ENCODE measurements at regions not wholly inside any gene's neighbourhood (a gene's known extent, or its start where the extent isn't known, plus 50 kb on each side); places are given as distances from the start of the nearest gene placed in this dataset.

DNA sequence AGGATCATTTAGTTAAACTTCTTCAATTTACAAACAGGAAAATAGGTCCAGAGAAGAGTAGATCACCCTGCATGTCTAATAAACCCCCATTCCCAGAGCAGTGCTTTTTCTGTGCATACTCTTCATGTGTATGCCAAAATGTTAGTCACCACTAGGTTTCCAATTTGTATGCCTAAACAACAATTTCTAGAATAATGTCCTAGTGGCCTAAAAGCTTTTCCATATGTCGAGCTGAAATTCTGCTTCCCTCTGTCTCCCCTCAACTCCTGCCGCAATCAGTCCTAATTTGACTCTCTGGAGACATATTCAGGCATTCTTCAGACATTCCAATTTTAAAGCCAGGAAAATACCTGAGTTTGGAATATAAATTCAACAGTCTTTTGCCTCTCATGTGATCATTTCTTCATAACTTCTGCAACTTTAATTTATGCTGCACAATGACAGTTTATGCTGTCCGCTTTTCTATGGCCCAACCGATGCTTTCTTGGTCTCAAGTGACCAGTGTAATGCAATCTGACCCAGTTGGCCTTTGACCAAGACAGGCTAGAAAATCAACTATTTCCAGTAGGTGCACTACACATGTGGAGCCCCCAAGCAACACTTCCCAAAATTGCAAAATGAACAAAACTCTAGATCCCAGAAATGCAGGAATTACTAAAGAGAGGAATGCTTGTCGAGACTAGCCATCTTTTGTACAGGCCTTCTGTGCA is 122.9 kb upstream of the FMR1 start:
- no peak for DNase-seq (ENCODE audit: low read depth)
- in situ Hi-C loops (cut with HindIII; ENCODE audit: low pct_unique_long_range_greater_than_20kb, low sequenced_read_pairs): no loop called here

DNA sequence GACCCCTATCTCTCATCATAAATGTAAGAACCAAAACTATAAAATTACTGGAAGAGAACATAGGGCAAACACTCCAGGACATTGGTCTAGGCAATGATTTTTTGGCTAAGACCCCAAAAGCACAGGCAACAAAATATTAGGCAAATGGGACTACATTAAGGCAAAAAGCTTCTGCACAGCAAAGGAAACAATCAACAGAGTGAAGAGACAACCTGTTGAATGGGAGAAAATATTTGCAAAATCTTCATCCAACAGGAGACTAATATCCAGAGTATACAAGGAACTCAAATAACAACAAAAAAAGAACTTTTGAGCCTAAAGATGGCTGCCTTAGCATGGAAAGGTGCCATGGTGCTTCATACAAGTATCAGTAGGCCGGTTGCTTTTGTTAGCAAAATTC is 111.1 kb upstream of the FMR1 start:
- DNase-seq (ENCODE audit: low read depth): no peak
- in situ Hi-C loops (cut with HindIII; ENCODE audit: low pct_unique_long_range_greater_than_20kb, low sequenced_read_pairs): no loop called here

DNA sequence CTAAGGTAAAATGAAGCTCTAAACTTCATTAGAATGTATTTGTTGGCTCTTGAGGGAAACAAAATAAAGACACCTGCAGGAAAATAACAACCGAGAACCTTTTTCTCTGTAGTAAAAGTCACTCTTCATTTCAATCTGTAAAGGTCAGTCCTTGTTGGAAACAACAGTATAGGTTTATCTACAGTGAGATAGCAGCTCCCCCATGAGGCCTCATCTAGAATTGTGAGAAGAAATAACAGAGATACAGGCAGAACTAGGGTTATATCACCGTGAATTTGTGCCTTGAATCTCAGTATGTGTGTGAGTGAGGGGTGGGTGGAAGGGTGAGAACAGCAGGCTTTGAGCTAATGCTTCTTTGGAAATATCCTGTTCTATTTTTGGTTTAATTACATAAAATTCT is 107.8 kb upstream of the FMR1 start:
- in situ Hi-C loops (cut with HindIII; ENCODE audit: low pct_unique_long_range_greater_than_20kb, low sequenced_read_pairs): no loop called here
- DNase-seq (ENCODE audit: low read depth): no peak

DNA sequence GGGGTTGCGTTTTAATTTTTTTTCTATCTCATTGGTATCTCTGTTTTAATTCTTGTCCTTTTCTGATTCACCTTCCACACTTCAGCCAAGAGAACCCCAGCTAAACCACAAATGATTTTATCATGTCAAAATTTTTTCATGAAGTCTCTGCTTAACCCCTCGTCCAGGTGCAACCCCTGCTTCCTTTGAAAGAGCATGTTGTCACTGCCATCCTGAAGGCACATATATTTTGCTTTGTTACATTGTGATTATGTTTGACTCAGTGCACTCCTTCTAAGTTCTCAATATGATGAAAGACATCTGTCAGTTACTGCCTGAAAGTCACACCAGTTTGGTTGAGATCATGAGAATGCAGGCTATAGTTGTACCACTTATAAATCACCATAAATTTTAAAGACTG is 99.9 kb upstream of the FMR1 start:
- DNase-seq (ENCODE audit: low read depth): no peak
- in situ Hi-C loops (cut with HindIII; ENCODE audit: low pct_unique_long_range_greater_than_20kb, low sequenced_read_pairs): no loop called here

DNA sequence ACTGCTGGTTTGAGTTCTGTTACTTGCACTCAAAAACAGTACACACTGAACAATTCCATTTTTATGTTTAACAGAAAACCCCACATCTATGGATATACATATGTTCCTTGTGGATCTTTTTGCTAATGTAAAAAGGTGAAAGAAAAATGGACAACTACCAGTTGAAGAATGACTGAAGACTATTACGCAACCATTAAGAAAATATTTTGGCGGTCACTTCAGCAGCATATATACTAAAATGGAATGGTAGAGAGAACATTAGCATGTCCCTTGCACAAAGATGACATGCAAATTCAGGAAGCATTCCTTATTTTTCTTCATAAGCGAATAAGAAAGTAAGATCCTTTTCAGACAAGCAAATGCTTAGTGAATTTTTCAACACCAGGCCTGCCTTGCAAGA is 84.6 kb upstream of the FMR1 start:
- DNase-seq (ENCODE audit: low read depth): no peak
- in situ Hi-C loops (cut with HindIII; ENCODE audit: low pct_unique_long_range_greater_than_20kb, low sequenced_read_pairs): no loop called here

DNA sequence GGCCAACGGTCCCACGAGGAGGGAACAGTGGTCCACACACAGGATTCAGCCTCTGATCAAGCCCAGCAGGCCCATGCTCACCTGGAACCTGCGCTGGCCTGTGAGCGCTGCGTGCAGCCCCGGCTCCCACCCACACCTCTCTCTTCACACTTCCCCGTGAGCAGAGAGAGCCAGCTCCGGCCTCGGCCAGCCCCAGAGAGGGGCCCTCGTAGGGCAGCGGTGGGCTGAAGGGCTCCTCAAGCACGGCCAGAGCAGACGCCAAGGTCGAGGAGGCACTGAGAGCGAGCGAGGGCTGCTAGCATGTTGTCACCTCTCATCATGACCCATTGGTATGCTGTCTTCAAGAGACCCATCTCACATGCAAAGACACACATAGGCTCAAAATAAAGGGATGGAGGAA is 83.0 kb upstream of the FMR1 start:
- no peak for DNase-seq (ENCODE audit: low read depth)
- in situ Hi-C loops (cut with HindIII; ENCODE audit: low pct_unique_long_range_greater_than_20kb, low sequenced_read_pairs): no loop called here

DNA sequence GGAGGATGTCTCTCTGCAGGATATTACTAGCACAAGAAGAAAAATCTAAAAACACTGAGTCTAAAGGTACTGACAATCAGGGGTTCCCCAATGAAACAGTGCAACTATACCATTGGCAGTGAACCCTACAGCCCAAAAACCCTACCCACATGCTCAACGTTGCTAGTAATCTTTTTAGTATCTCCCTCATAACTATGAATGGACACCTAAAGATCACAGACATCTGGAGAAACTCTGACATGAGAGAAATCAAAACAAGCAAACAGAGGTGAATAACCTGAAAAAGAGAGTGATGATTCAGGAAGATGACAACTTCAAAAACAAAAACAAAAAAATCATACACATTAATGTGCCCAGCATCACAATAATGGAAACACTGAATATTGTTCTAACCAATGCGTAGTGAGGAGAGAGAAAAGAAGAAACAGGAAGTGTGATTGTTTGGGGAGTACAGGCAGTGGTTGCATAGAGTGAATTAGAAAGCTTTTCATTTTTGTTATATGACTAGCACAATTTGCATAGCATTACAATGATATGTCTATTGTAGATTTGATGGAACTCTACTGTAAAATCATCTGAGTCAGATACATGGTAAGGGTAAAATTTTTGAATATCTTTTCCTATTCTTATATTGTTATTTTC is 78.9 kb upstream of the FMR1 start:
- in situ Hi-C loops (cut with HindIII; ENCODE audit: low pct_unique_long_range_greater_than_20kb, low sequenced_read_pairs): no loop called here
- no peak for DNase-seq (ENCODE audit: low read depth)

DNA sequence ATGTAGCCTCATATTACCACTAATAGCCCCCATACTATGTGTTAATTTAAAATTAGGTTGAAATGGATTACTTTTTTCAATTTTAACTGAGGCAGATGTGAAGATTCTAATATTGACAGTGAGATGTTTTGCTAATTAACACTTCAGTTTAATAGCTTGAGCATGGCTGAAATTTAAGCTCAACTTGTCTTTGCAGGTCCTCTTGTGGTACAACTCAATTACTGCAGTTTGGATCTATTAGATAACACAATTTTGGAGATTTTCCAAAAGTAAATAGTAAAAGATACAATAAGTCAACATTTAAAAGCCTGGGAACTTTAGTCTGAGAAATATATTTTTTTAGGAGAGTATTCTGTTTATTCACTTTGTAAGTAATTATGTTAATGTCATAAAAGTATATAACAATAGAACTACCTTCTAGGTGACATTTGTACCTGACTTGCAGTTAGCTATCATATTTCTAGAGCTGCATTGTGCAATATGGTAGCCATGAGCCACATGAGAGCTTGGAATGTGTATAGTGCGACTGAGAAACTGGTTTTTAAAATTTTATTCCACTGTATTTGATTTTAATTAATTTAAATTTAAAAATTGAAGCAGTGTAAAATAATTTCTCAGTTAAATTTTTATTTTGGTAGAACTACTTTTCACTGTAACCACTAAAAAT is 73.1 kb upstream of the FMR1 start:
- in situ Hi-C loops (cut with HindIII; ENCODE audit: low pct_unique_long_range_greater_than_20kb, low sequenced_read_pairs): no loop called here
- no peak for DNase-seq (ENCODE audit: low read depth)

DNA sequence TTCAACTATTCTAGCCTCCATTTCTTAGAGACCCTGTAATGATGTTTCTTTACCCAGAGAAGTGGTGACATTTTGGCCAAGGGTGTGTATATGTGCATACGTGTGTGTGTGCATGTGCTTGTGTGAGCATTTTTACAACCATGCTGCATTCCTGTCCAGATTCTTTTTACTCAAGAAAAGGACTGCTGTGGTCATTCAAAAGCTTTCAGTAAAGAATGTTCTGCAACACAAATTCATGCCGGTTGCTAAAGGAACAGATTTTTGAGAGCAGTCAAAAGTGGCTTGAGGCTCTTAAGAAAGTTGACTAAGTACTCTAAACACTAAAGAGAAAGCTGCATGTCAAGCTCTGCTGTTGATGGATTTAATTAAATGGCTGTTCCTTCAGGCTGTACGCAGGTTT is 65.0 kb upstream of the FMR1 start:
- in situ Hi-C loops (cut with HindIII; ENCODE audit: low pct_unique_long_range_greater_than_20kb, low sequenced_read_pairs): no loop called here
- DNase-seq (ENCODE audit: low read depth): no peak

DNA sequence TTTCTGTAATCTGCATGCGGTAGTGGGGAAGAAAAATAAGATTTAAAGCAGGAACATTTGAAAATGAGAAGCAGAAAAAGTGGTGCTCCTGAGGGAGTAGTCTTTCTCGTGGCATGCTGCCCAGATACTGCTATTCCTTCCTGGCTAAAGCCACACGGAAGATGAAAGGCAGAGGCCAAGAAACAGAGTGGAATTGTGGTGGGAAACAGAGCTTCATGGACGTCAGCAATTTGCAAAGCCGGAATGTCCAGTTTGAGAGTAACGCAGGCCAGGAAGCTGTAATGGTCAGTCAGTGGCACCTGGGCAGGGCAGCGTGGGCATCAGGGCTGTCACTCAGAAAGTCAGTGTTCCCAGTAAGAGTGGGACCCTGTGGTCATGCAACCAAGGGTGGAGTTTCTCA is 63.7 kb upstream of the FMR1 start:
- in situ Hi-C loops (cut with HindIII; ENCODE audit: low pct_unique_long_range_greater_than_20kb, low sequenced_read_pairs): no loop called here
- no peak for DNase-seq (ENCODE audit: low read depth)

DNA sequence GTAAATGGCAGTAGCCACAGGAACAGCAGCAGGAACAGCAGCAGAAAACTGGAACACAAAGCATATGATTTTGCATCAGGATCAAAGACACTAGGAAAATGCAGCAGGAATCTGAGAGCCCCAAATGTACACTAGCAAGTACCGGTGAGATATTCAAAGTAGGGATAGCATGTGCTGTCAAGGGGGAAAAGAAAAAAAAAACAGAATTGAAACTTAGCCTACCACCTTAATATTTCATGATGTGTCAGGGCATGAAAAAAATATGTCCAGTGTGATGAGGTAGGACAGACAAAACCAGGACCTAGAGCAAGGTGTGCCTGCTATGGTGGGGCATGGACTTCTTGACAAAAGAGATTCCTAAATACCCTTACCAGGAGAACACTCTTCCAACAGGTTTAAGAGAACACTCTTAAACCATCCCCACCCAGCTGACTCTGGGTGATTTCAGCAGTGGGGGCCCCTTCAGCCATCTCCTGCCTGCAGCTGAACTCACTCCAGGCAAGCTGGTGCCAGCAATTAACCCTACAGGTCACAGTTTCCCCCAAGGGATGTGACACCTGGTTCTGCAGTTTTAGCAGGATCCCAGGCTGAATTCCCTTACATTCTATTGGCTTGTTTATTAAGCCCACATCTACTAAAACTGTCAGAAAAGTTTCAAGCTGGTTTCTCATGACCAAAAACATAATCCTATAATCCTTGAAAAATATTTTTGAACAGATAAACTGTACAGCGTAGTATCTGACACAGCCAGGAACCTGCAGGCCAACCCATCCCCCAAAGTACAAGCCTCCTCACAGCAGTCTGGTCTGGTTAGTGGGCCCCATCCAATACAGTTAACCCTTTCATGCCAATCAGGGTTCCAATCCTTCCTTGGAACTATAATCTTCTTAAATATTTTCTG is 62.9 kb upstream of the FMR1 start:
- in situ Hi-C loops (cut with HindIII; ENCODE audit: low pct_unique_long_range_greater_than_20kb, low sequenced_read_pairs): no loop called here
- DNase-seq (ENCODE audit: low read depth): no peak

DNA sequence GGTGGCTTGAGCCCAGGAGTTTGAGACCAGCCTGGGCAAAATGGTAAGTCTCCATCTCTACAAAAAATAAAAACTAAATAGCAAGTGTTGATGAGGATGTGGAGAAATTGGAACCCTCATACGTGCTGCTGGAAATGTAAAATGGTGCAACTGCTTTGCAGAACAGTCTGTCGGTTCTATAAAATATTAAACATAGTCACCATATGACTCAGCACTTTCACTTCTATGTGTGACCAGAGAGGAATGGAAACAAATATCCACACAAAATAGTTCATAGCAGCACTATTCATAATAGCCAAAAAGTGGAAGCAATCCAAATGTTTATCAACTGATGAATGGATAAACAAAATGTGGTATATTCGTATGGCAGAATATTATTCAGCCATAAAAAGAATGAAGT is 60.8 kb upstream of the FMR1 start:
- in situ Hi-C loops (cut with HindIII; ENCODE audit: low pct_unique_long_range_greater_than_20kb, low sequenced_read_pairs): no loop called here
- DNase-seq (ENCODE audit: low read depth): no peak

DNA sequence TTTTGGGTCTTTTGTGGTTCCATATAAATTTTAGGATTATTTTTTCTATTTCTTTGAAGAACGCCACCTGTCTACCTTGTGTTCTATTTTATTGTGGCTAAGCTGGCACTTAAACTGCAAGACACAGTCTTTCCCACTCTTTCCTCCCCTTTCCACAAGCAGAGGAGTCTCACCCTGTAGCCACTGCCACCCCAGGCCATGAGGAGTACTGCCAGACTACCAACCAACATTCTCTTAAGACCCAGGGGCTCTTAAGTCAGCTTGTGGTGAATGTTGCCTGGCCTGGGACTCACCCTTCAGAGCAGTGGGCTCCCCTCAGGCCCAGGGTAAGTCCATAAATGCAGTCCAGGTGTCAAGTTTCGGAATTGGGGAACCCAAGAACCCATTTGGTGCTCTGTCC is 58.0 kb upstream of the FMR1 start:
- DNase-seq (ENCODE audit: low read depth): no peak
- in situ Hi-C loops (cut with HindIII; ENCODE audit: low pct_unique_long_range_greater_than_20kb, low sequenced_read_pairs): no loop called here

DNA sequence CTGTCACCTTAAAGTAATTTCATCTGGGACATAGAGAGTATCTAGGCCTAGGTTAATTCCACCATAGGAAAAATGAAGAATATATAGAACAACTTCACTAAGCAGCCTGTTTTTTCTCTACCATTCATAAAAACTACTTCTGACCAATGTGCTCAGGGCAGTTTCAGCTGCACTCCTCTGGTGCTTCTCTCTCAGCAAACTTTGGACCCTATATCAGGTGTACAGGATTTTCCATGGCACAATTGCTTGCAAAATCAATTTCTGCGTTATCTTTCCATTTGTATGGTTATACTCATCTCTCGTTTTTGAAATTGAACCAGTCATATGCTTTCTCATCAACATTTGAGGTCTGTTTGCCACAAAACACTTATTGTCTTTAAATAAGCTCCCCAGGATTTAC is 52.1 kb upstream of the FMR1 start:
- DNase-seq (ENCODE audit: low read depth): no peak
- in situ Hi-C loops (cut with HindIII; ENCODE audit: low pct_unique_long_range_greater_than_20kb, low sequenced_read_pairs): no loop called here

Data from Caki2 (cell line).